Esophagus squamous epithelium (tissue), 5 donors: ENCODE measurements at regions not wholly inside any gene's neighbourhood (a gene's known extent, or its start where the extent isn't known, plus 50 kb on each side); places are given as distances from the start of the nearest gene placed in this dataset.

Experiments used
- DNase-seq: peaks from one replicate; lab custom pipeline; 2025; lab: John Stamatoyannopoulos, UW
- H3K27ac ChIP-seq, 4 donors: fragments of 200-600 bp; sonication (generic); one replicate each; pipeline ENCODE4 v1.5.1; 2016 to 2019; ENCODE audit warnings: mild to moderate bottlenecking in 1 of 4
- H3K27me3 ChIP-seq, 4 donors: fragments of 200-600 bp; sonication (generic); 1 replicate in 3 of 4; 2 replicates in 1 of 4; pipeline versions ENCODE4 v1.5.1 to v1.6.0; 2017 to 2021; ENCODE audit warnings: antibody characterized with exemption in 1 of 4
- H3K36me3 ChIP-seq, 3 donors: fragments of 200-600 bp; sonication (generic); one replicate each; pipeline ENCODE4 v1.5.1; 2016 to 2019
- H3K4me1 ChIP-seq, 3 donors: fragments of 200-600 bp; sonication (generic); one replicate each; pipeline ENCODE4 v1.5.1; 2017 to 2019
- H3K4me3 ChIP-seq, 4 donors: fragments of 200-600 bp; sonication (generic); 1 replicate in 3 of 4; 2 replicates in 1 of 4; pipeline ENCODE4 v1.5.1; 2016 to 2019; ENCODE audit warnings: mild to moderate bottlenecking in 2 of 4, moderate library complexity in 1 of 4
- H3K9me3 ChIP-seq, 3 donors: fragments of 200-600 bp; sonication (generic); one replicate each; pipeline ENCODE4 v1.5.1; 2016 to 2019
- CTCF ChIP-seq, 6 experiments: fragments of 450-650 bp in 4 of 6; fragments of 200-600 bp in 2 of 6; sonication (generic) in 2 of 6; IDR thresholded peaks; one replicate each; pipeline ENCODE4 v1.5.1; 2016 to 2019; ENCODE audit warnings: antibody characterized with exemption in 6 of 6, mild to moderate bottlenecking in 4 of 6, moderate library complexity in 4 of 6
- POLR2A ChIP-seq, 4 donors: fragments of 450-650 bp; IDR thresholded peaks; one replicate each; pipeline ENCODE4 v1.6.1; 2017; ENCODE audit warnings: antibody characterized with exemption in 4 of 4, mild to moderate bottlenecking in 4 of 4, moderate library complexity in 3 of 4
- WGBS, 2 donors: methylation state at CpG; one replicate each; pipeline ENCODE4 v1.1.5; 2018; 5-methylcytosine and 5-hydroxymethylcytosine counted together
- intact Hi-C: fragments of 100-400 bp; cut with DNase I; formaldehyde crosslinking; loops from one replicate; pipeline ENCODE4 v1.15.0; 2022
- donor health status: DM: yes; HTN: yes; CAD: no.

GRCh38 chr2:14072338-14072737, 560.2 kb upstream of the LRATD1 start:
- no peaks in the 10 kb centered on the region for H3K4me1 ChIP-seq
- no peaks in the 10 kb centered on the region for H3K9me3 ChIP-seq
- H3K27ac ChIP-seq = no peak overlapping the region
- TF ChIP-seq POLR2A (IDR thresholded peaks at IDR 0.05) (no peak), CTCF (IDR thresholded peaks at IDR 0.05) (no peak)
- 55 to 60% methylated on average over 1 of the region's 1 CpG for WGBS, 2 donors
- no peaks in the 10 kb centered on the region for H3K36me3 ChIP-seq
- intact Hi-C loops = no loop called here
- H3K27me3 ChIP-seq = no peaks in the 10 kb centered on the region
- H3K4me3 ChIP-seq = no peak overlapping the region
- no peak for DNase-seq

GRCh38 chr2:14074691-14075090, 557.8 kb upstream of the LRATD1 start:
- DNase-seq = no peak
- Histone ChIP-seq H3K36me3 (no peaks in the 10 kb centered on the region), H3K27ac (no peak overlapping the region), H3K4me3 (no peak overlapping the region), H3K9me3 (no peaks in the 10 kb centered on the region), H3K4me1 (no peaks in the 10 kb centered on the region), H3K27me3 (no peaks in the 10 kb centered on the region)
- 7 to 11% methylated on average over 1 of the region's 1 CpG for WGBS, 2 donors
- TF ChIP-seq CTCF (IDR thresholded peaks at IDR 0.05) (no peak), POLR2A (IDR thresholded peaks at IDR 0.05) (no peak)
- intact Hi-C loops = no loop called here

- TF ChIP-seq CTCF (IDR thresholded peaks at IDR 0.05) (no peak), POLR2A (IDR thresholded peaks at IDR 0.05) (no peak)
- Histone ChIP-seq H3K27me3 (no peaks in the 10 kb centered on the region), H3K36me3 (no peaks in the 10 kb centered on the region), H3K9me3 (no peaks in the 10 kb centered on the region), H3K4me1 (no peaks in the 10 kb centered on the region), H3K4me3 (no peak overlapping the region), H3K27ac (no peak overlapping the region)
- WGBS, 2 donors = 64 to 68% methylated on average over 3 of the region's 3 CpGs
- no peak for DNase-seq
- intact Hi-C loops = no loop called here
Observed at GRCh38 chr2:14079576-14079975, 552.9 kb upstream of the LRATD1 start.

- TF ChIP-seq POLR2A (IDR thresholded peaks at IDR 0.05) (no peak), CTCF (IDR thresholded peaks at IDR 0.05) (no peak)
- Histone ChIP-seq H3K9me3 (no peaks in the 10 kb centered on the region), H3K4me3 (no peak overlapping the region), H3K4me1 (no peaks in the 10 kb centered on the region), H3K27ac (no peak overlapping the region), H3K27me3 (no peaks in the 10 kb centered on the region), H3K36me3 (no peaks in the 10 kb centered on the region)
- 83% methylated on average over 1 of the region's 1 CpG for WGBS, 2 donors
- no peak for DNase-seq
- intact Hi-C loops = no loop called here
Observed at GRCh38 chr2:14081521-14081920, 551.0 kb upstream of the LRATD1 start.

GRCh38 chr2:14082640-14083039, 549.9 kb upstream of the LRATD1 start:
- Histone ChIP-seq H3K4me1 (no peaks in the 10 kb centered on the region), H3K4me3 (no peak overlapping the region), H3K36me3 (no peaks in the 10 kb centered on the region), H3K27ac (no peak overlapping the region), H3K9me3 (no peaks in the 10 kb centered on the region), H3K27me3 (no peaks in the 10 kb centered on the region)
- no peak for DNase-seq
- TF ChIP-seq POLR2A (IDR thresholded peaks at IDR 0.05) (no peak), CTCF (IDR thresholded peaks at IDR 0.05) (no peak)
- WGBS, 2 donors = 60 to 85% methylated on average over 1 to 4 of the region's 5 CpGs
- intact Hi-C loops = no loop called here
